HEK293 (cell line): ENCODE measurements at regions not wholly inside any gene's neighbourhood (a gene's known extent, or its start where the extent isn't known, plus 50 kb on each side); places are given as distances from the start of the nearest gene placed in this dataset.

Experiments
- CTCF ChIA-PET: fragments of 350-600 bp; formaldehyde crosslinking; extraction: SDS; loops from one replicate; lab custom pipeline; 2021; ENCODE audit warnings: antibody characterized with exemption; lab: Yijun Ruan, JAX
- POLR2A ChIA-PET: fragments of 300-600 bp; formaldehyde crosslinking; extraction: SDS; loops from one replicate; lab custom pipeline; 2020; ENCODE audit warnings: antibody characterized with exemption, inconsistent platforms; lab: Yijun Ruan, JAX
- H3K27ac ChIP-seq: fragments of 200-500 bp; sonication (Bioruptor generic); 2 replicates; pipeline ENCODE4 v1.5.1; 2014; ENCODE audit warnings: low read depth, low read length, control low read depth, inconsistent platforms; ENCODE audit errors: extremely low read depth
- H3K36me3 ChIP-seq, 2 experiments: fragments of 200-500 bp in 1 of 2; sonication (Bioruptor generic) in 1 of 2; 1 replicate in 1 of 2; 2 replicates in 1 of 2; pipeline ENCODE4 v1.5.1; 2014 to 2017; ENCODE audit warnings: inconsistent platforms in 2 of 2, low read length in 2 of 2; ENCODE audit not compliant: control insufficient read depth in 2 of 2, insufficient read depth in 1 of 2
- H3K4me1 ChIP-seq: fragments of 200-500 bp; sonication (Bioruptor generic); 2 replicates; pipeline ENCODE4 v1.5.1; 2014; ENCODE audit warnings: mild to moderate bottlenecking, low read length, inconsistent platforms; ENCODE audit not compliant: control insufficient read depth, insufficient read depth
- H3K4me3 ChIP-seq: 2 replicates; pipeline ENCODE4 v1.5.1; 2011; ENCODE audit warnings: low read depth, mild to moderate bottlenecking, control low read depth, low read length, moderate library complexity
- H3K9me3 ChIP-seq: fragments of 200-500 bp; sonication (Bioruptor generic); 2 replicates; pipeline ENCODE4 v1.5.1; 2014; ENCODE audit warnings: low read depth, low read length, inconsistent platforms; ENCODE audit not compliant: control insufficient read depth, insufficient read depth
- BCL11A ChIP-seq: fragments of 450-650 bp; formaldehyde crosslinking; IDR thresholded peaks from 2 replicates; pipeline ENCODE4 v1.5.1; 2016; ENCODE audit warnings: low read depth, missing biosample characterization, missing genetic modification characterization
- BCL11B ChIP-seq: fragments of 450-650 bp; formaldehyde crosslinking; IDR thresholded peaks from 2 replicates; pipeline ENCODE4 v1.5.1; 2016; ENCODE audit warnings: low read depth, missing biosample characterization, missing genetic modification characterization
- EGR2 ChIP-seq: fragments of 450-650 bp; formaldehyde crosslinking; IDR thresholded peaks from 2 replicates; pipeline ENCODE4 v1.5.1; 2016; ENCODE audit warnings: low read depth, missing biosample characterization, missing genetic modification characterization
- GLIS2 ChIP-seq: fragments of 450-650 bp; formaldehyde crosslinking; IDR thresholded peaks from 2 replicates; pipeline ENCODE4 v1.5.1; 2016; ENCODE audit warnings: missing biosample characterization, missing genetic modification characterization
- OSR2 ChIP-seq: fragments of 450-650 bp; formaldehyde crosslinking; IDR thresholded peaks from 2 replicates; pipeline ENCODE4 v1.5.1; 2016; ENCODE audit warnings: missing biosample characterization, missing genetic modification characterization
- PRDM1 ChIP-seq: fragments of 450-650 bp; formaldehyde crosslinking; IDR thresholded peaks from 2 replicates; pipeline ENCODE4; 2016; ENCODE audit warnings: missing biosample characterization, missing genetic modification characterization
- ZBTB26 ChIP-seq: fragments of 450-650 bp; formaldehyde crosslinking; optimal IDR thresholded peaks from 2 replicates; pipeline ENCODE3; 2016; ENCODE audit warnings: missing biosample characterization, mild to moderate bottlenecking, missing genetic modification characterization
- ZNF133 ChIP-seq: fragments of 450-650 bp; formaldehyde crosslinking; IDR thresholded peaks from 2 replicates; pipeline ENCODE4 v1.5.1; 2016; ENCODE audit warnings: missing biosample characterization, missing genetic modification characterization
- ZNF155 ChIP-seq: fragments of 450-650 bp; formaldehyde crosslinking; IDR thresholded peaks from 2 replicates; pipeline ENCODE4 v1.5.1; 2016; ENCODE audit warnings: missing biosample characterization, missing genetic modification characterization
- ZNF16 ChIP-seq: fragments of 450-650 bp; formaldehyde crosslinking; IDR thresholded peaks from 2 replicates; pipeline ENCODE4 v1.5.1; 2016; ENCODE audit warnings: low read depth, missing biosample characterization, missing genetic modification characterization
- ZNF202 ChIP-seq: fragments of 450-650 bp; formaldehyde crosslinking; IDR thresholded peaks from 2 replicates; pipeline ENCODE4 v1.5.1; 2016; ENCODE audit warnings: missing biosample characterization, missing genetic modification characterization, borderline replicate concordance
- ZNF26 ChIP-seq: fragments of 450-650 bp; formaldehyde crosslinking; IDR thresholded peaks from 2 replicates; pipeline ENCODE4 v1.5.1; 2016; ENCODE audit warnings: missing biosample characterization, missing genetic modification characterization
- ZNF266 ChIP-seq: fragments of 450-650 bp; formaldehyde crosslinking; IDR thresholded peaks from 2 replicates; pipeline ENCODE4 v1.5.1; 2016; ENCODE audit warnings: missing biosample characterization, missing genetic modification characterization, low read depth
- ZNF280C ChIP-seq: fragments of 450-650 bp; formaldehyde crosslinking; IDR thresholded peaks from 2 replicates; pipeline ENCODE4 v1.5.1; 2016; ENCODE audit warnings: missing biosample characterization, missing genetic modification characterization
- ZNF311 ChIP-seq: fragments of 450-650 bp; formaldehyde crosslinking; IDR thresholded peaks from 2 replicates; pipeline ENCODE4 v1.5.1; 2017; ENCODE audit warnings: missing biosample characterization, missing genetic modification characterization, borderline replicate concordance
- ZNF501 ChIP-seq: fragments of 450-650 bp; formaldehyde crosslinking; IDR thresholded peaks from 2 replicates; pipeline ENCODE4 v1.5.1; 2016; ENCODE audit warnings: missing biosample characterization, missing genetic modification characterization
- ZNF549 ChIP-seq: fragments of 450-650 bp; IDR thresholded peaks from 2 replicates; pipeline ENCODE4 v1.5.1; 2018; ENCODE audit warnings: missing biosample characterization, missing genetic modification characterization, mild to moderate bottlenecking, inconsistent platforms, moderate library complexity
- ZNF571 ChIP-seq: fragments of 450-650 bp; formaldehyde crosslinking; IDR thresholded peaks from 2 replicates; pipeline ENCODE4 v1.5.0; 2017; ENCODE audit warnings: missing biosample characterization, missing genetic modification characterization
- ZNF610 ChIP-seq: fragments of 450-650 bp; formaldehyde crosslinking; IDR thresholded peaks from 2 replicates; pipeline ENCODE4 v1.5.1; 2016; ENCODE audit warnings: missing biosample characterization, missing genetic modification characterization, borderline replicate concordance
- ZNF692 ChIP-seq: fragments of 450-650 bp; formaldehyde crosslinking; IDR thresholded peaks from 2 replicates; pipeline ENCODE4 v1.5.1; 2016; ENCODE audit warnings: missing biosample characterization, missing genetic modification characterization
- ZNF704 ChIP-seq: fragments of 450-650 bp; formaldehyde crosslinking; IDR thresholded peaks from 2 replicates; pipeline ENCODE4 v1.5.1; 2016; ENCODE audit warnings: missing biosample characterization, missing genetic modification characterization
- ZNF747 ChIP-seq: fragments of 450-650 bp; formaldehyde crosslinking; IDR thresholded peaks from 2 replicates; pipeline ENCODE4 v1.5.1; 2016; ENCODE audit warnings: missing biosample characterization, missing genetic modification characterization
- ZNF76 ChIP-seq: fragments of 450-650 bp; formaldehyde crosslinking; IDR thresholded peaks from 2 replicates; pipeline ENCODE4; 2016; ENCODE audit warnings: low read depth, missing biosample characterization, missing genetic modification characterization, borderline replicate concordance
- ZNF776 ChIP-seq: fragments of 450-650 bp; formaldehyde crosslinking; IDR thresholded peaks from 2 replicates; pipeline ENCODE4 v1.5.0; 2017; ENCODE audit warnings: missing biosample characterization, missing genetic modification characterization, borderline replicate concordance
- ZNF777 ChIP-seq: fragments of 450-650 bp; formaldehyde crosslinking; IDR thresholded peaks from 2 replicates; pipeline ENCODE4 v1.5.1; 2017; ENCODE audit warnings: missing biosample characterization, missing genetic modification characterization, borderline replicate concordance
- ZNF791 ChIP-seq: fragments of 450-650 bp; formaldehyde crosslinking; IDR thresholded peaks from 2 replicates; pipeline ENCODE4 v1.5.1; 2016; ENCODE audit warnings: missing biosample characterization, missing genetic modification characterization

- no peak for TF ChIP-seq ZBTB26
- no peak for TF ChIP-seq BCL11A (tag by site-specific recombination)
- TF ChIP-seq ZNF549, result no peak
Observed at GRCh38 chr2:41377837-41378236, 670.0 kb upstream of the PKDCC start (continued).

- TF ChIP-seq ZNF704, result no peak
- no peak for TF ChIP-seq ZNF776 (tag by site-specific recombination)
- no peak for TF ChIP-seq ZNF571 (tag by site-specific recombination)
- TF ChIP-seq BCL11B, result no peak
- TF ChIP-seq ZNF133, result no peak
- no peak for TF ChIP-seq EGR2 (tag by site-specific recombination)
- TF ChIP-seq PRDM1 (tag by site-specific recombination), result no peak
- TF ChIP-seq, all 188 proteins: peak for 0
- H3K4me1 ChIP-seq, result no peaks in the 10 kb centered on the region
- POLR2A ChIA-PET, result no interaction called here
- no peak overlapping the region for H3K27ac ChIP-seq
- no peaks in the 10 kb centered on the region for H3K36me3 ChIP-seq
- H3K9me3 ChIP-seq, result no peaks in the 10 kb centered on the region
- CTCF ChIA-PET, result no interaction called here
- H3K4me3 ChIP-seq, result no peak overlapping the region
Observed at GRCh38 chr2:41378420-41378819, 669.4 kb upstream of the PKDCC start.

GRCh38 chr2:41379496-41380221 is 668.2 kb upstream of the PKDCC start:
- Histone ChIP-seq H3K4me3 (no peak overlapping the region), H3K36me3 (no peaks in the 10 kb centered on the region), H3K9me3 (no peaks in the 10 kb centered on the region), H3K27ac (no peak overlapping the region), H3K4me1 (no peaks in the 10 kb centered on the region)
- ChIA-PET POLR2A (no interaction called here), CTCF (no interaction called here)
- TF ChIP-seq ZNF501 (no peak), ZNF791 (no peak), ZNF692 (tag by site-specific recombination) (no peak), ZNF704 (no peak), ZNF280C (tag by site-specific recombination) (no peak), ZNF16 (no peak), GLIS2 (tag by site-specific recombination) (no peak), ZNF76 (tag by site-specific recombination) (no peak), ZNF202 (no peak), ZNF155 (tag by site-specific recombination) (no peak), ZNF610 (tag by site-specific recombination) (no peak), OSR2 (tag by site-specific recombination) (no peak), ZNF266 (tag by site-specific recombination) (no peak), ZNF777 (no peak), ZNF26 (no peak), ZNF747 (tag by site-specific recombination) (no peak), ZNF311 (tag by site-specific recombination) (no peak)
